ENCODE measurements at regions not wholly inside any gene's neighbourhood (a gene's known extent, or its start where the extent isn't known, plus 50 kb on each side); places are given as distances from the start of the nearest gene placed in this dataset.

DNA sequence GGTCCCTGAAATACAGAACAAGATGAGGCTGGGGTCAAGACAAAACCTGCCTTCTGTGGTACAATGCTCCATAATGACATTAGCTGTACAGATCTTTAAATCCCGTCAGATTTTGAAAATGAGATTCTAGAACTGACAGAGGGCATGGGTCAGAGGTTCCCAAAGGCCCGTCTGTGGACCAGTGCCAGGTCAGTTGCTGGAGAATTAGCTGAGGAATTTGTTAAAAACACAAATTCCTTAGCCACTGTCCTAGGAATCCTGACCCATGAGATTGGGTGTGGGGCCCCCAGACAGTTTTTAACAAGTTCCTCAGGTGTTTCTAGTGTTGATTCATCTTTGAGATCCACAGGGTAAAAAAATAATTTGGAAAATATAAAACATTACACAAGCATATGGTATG is 97.0 kb downstream of the SIPA1L2 start (continued):
- TF ChIP-seq, protein P1, sequence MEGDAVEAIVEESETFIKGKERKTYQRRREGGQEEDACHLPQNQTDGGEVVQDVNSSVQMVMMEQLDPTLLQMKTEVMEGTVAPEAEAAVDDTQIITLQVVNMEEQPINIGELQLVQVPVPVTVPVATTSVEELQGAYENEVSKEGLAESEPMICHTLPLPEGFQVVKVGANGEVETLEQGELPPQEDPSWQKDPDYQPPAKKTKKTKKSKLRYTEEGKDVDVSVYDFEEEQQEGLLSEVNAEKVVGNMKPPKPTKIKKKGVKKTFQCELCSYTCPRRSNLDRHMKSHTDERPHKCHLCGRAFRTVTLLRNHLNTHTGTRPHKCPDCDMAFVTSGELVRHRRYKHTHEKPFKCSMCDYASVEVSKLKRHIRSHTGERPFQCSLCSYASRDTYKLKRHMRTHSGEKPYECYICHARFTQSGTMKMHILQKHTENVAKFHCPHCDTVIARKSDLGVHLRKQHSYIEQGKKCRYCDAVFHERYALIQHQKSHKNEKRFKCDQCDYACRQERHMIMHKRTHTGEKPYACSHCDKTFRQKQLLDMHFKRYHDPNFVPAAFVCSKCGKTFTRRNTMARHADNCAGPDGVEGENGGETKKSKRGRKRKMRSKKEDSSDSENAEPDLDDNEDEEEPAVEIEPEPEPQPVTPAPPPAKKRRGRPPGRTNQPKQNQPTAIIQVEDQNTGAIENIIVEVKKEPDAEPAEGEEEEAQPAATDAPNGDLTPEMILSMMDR (IDR thresholded peaks at IDR 0.05; ENCODE audit: control extremely low read depth in 1 of 3, insufficient read depth in 1 of 3, low read depth in 1 of 3, low read length in 3 of 3): no peak
- TF ChIP-seq BRCA1 (IDR thresholded peaks at IDR 0.05; ENCODE audit: low read depth, low read length) (no peak), CEBPB (IDR thresholded peaks at IDR 0.05; ENCODE audit: low read depth, low read length) (no peak)
- TF ChIP-seq, protein P2, sequence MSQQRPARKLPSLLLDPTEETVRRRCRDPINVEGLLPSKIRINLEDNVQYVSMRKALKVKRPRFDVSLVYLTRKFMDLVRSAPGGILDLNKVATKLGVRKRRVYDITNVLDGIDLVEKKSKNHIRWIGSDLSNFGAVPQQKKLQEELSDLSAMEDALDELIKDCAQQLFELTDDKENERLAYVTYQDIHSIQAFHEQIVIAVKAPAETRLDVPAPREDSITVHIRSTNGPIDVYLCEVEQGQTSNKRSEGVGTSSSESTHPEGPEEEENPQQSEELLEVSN (IDR thresholded peaks at IDR 0.05): no peak

All from H1 (cell line).